ENCODE measurements at regions not wholly inside any gene's neighbourhood (a gene's known extent, or its start where the extent isn't known, plus 50 kb on each side); places are given as distances from the start of the nearest gene placed in this dataset.

DNA sequence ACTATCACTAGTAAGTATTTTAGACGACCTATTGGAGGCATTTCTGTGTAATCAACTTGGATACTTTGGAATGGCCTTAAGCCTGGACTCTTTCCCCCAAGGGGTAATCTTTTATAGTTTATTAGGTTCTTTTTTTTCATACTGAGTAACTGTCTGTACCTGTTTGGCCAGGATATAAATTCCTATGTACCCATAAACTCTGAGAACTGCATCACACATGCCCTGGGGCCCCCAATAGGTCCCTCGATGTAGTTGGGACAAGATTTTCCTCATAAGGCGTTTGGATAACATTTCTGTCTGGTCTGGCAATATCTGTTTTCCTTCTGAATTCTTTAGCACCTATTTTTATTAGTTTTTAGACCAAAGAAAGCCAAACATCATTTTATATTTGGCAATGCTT lies 86.4 kb upstream of the WNT7A start:
- H3K4me3 ChIP-seq (ENCODE audit: low read length) = no peak overlapping the region
- no peak for DNase-seq
- no peaks in the 10 kb centered on the region for H3K27me3 ChIP-seq (ENCODE audit: control insufficient read depth in 2 of 2, insufficient read depth in 2 of 2, low read length in 2 of 2)
- intact Hi-C loops (cut with micrococcal nuclease) = no loop called here
- peaks cover 0 to 8% (median 0%) of the 10 kb centered on the region in 5 donors for H3K36me3 Mint-ChIP-seq
- peaks cover 0 to 6% (median 0%) of the 10 kb centered on the region in 7 donors for H3K4me1 Mint-ChIP-seq
- H3K27ac ChIP-seq (ENCODE audit: low read depth, low read length) = no peak overlapping the region
- H3K9me3 ChIP-seq (ENCODE audit: control insufficient read depth in 2 of 3, low read length in 3 of 3) = no peaks in the 10 kb centered on the region
- no peak overlapping the region for H3K4me3 Mint-ChIP-seq
- H3K27me3 Mint-ChIP-seq = peaks cover 0 to 63% (median 25%) of the 10 kb centered on the region in 5 donors
- ChIA-PET CTCF (no interaction called here), POLR2A (no interaction called here)
- H3K4me1 ChIP-seq (ENCODE audit: control insufficient read depth in 2 of 2, insufficient read depth in 2 of 2, low read length in 2 of 2) = no peaks in the 10 kb centered on the region
- no peaks in the 10 kb centered on the region for H3K36me3 ChIP-seq (ENCODE audit: control insufficient read depth in 2 of 3, insufficient read depth in 3 of 3, low read length in 3 of 3)
- H3K27ac Mint-ChIP-seq = no peak overlapping the region
- peaks cover 0 to 27% (median 9%) of the 10 kb centered on the region in 11 donors for H3K9me3 Mint-ChIP-seq
- no peak for ATAC-seq

DNA sequence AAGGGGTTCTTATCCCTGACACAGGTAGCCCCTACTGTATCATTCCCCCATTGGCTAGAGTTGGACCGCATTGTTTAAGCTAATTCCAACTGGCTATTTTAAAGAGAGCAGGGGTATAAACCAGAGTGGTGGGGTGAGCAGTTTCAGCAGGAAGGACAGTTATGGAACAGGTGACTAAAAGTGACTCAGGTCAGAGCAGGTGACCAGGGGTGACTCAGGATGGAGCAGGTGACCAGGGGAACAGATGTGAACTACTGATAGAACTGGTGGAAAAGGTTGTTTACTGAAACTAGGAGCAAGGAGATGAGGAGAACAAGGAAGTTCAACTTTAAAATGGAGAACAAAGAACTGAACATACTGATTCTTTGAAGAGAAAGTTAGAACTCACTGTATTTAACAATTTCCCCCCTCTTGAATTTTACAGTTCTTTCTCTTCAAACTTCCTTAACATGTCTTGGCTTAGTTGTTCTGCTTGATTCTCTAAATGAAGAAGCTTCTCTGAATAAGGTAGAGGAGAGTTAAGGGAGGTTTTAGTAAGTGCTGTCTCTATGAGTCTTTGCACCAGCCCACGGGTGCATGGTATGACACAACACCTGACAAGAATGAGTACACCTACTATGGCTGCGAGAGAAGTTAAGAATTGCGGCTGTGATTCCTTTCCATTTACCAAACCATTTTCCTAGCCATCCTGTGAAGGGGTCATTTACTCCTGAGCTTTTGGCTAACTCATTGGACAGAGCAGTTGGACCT lies 83.4 kb upstream of the WNT7A start:
- H3K27me3 ChIP-seq (ENCODE audit: control insufficient read depth in 2 of 2, insufficient read depth in 2 of 2, low read length in 2 of 2) = no peaks in the 10 kb centered on the region
- H3K36me3 ChIP-seq (ENCODE audit: control insufficient read depth in 2 of 3, insufficient read depth in 3 of 3, low read length in 3 of 3) = no peaks in the 10 kb centered on the region
- peaks cover 0 to 5% (median 0%) of the 10 kb centered on the region in 5 donors for H3K36me3 Mint-ChIP-seq
- ATAC-seq (no peak), DNase-seq (no peak)
- H3K9me3 Mint-ChIP-seq = peaks cover 0 to 24% (median 8%) of the 10 kb centered on the region in 11 donors
- H3K4me3 Mint-ChIP-seq = no peak overlapping the region
- no peaks in the 10 kb centered on the region for H3K9me3 ChIP-seq (ENCODE audit: control insufficient read depth in 2 of 3, low read length in 3 of 3)
- no peak overlapping the region for H3K4me3 ChIP-seq (ENCODE audit: low read length)
- ChIA-PET POLR2A (no interaction called here), CTCF (no interaction called here)
- no peaks in the 10 kb centered on the region for H3K4me1 ChIP-seq (ENCODE audit: control insufficient read depth in 2 of 2, insufficient read depth in 2 of 2, low read length in 2 of 2)
- peaks cover 0 to 51% (median 35%) of the 10 kb centered on the region in 5 donors for H3K27me3 Mint-ChIP-seq
- intact Hi-C loops (cut with micrococcal nuclease) = no loop called here
- H3K4me1 Mint-ChIP-seq = peaks cover 0 to 6% (median 0%) of the 10 kb centered on the region in 7 donors
- H3K27ac Mint-ChIP-seq = no peak overlapping the region
- H3K27ac ChIP-seq (ENCODE audit: low read depth, low read length) = no peak overlapping the region

DNA sequence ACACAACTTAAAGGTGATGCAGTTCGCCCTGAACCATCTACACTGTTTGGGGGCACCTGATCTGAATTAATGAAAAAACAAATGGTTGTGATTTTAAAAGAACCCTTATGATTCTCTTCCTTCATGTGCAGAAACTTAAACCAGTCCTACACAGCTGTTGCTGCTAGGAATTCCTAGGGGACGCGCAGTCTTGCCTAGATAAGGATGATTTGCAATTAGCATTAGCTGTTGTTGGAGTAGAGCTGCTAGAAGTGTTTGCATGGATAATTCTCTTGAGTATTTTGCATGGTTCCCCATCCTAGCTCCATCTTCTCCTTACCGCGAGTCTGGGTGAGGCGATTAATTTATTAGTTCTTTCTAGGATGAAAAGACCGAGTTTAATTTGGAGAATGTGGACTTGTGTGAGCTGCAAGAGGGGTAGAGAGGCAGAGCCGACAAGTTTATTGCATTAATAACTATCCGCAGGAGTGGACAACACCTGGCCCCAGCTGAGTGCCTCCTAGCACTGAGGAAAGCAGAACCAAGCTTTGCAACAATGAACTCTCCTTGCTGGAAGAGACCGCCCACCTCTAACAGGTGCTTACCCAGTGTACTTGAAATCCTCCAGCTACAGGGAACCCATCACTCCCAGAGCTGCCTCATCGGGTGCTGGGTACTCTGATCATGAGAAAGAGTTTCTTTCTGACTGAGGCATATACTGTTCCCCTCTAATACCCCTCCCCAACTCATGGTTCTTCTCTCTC lies 75.0 kb upstream of the WNT7A start:
- Mint-ChIP-seq H3K4me3 (no peak overlapping the region), H3K9me3 (peaks cover 0 to 12% (median 10%) of the 10 kb centered on the region in 11 donors), H3K27ac (no peak overlapping the region), H3K27me3 (peaks cover 2 to 25% (median 18%) of the 10 kb centered on the region in 5 donors), H3K4me1 (no peaks in the 10 kb centered on the region), H3K36me3 (no peaks in the 10 kb centered on the region)
- DNase-seq = no peak
- H3K27ac ChIP-seq (ENCODE audit: low read depth, low read length) = no peak overlapping the region
- ATAC-seq = no peak
- CTCF ChIA-PET = no interaction called here
- H3K4me3 ChIP-seq (ENCODE audit: low read length) = no peak overlapping the region
- no peaks in the 10 kb centered on the region for H3K27me3 ChIP-seq (ENCODE audit: control insufficient read depth in 2 of 2, insufficient read depth in 2 of 2, low read length in 2 of 2)
- no peaks in the 10 kb centered on the region for H3K4me1 ChIP-seq (ENCODE audit: control insufficient read depth in 2 of 2, insufficient read depth in 2 of 2, low read length in 2 of 2)
- no peaks in the 10 kb centered on the region for H3K9me3 ChIP-seq (ENCODE audit: control insufficient read depth in 2 of 3, low read length in 3 of 3)
- intact Hi-C loops (cut with micrococcal nuclease) = no loop called here
- no peaks in the 10 kb centered on the region for H3K36me3 ChIP-seq (ENCODE audit: control insufficient read depth in 2 of 3, insufficient read depth in 3 of 3, low read length in 3 of 3)
- POLR2A ChIA-PET = no interaction called here

DNA sequence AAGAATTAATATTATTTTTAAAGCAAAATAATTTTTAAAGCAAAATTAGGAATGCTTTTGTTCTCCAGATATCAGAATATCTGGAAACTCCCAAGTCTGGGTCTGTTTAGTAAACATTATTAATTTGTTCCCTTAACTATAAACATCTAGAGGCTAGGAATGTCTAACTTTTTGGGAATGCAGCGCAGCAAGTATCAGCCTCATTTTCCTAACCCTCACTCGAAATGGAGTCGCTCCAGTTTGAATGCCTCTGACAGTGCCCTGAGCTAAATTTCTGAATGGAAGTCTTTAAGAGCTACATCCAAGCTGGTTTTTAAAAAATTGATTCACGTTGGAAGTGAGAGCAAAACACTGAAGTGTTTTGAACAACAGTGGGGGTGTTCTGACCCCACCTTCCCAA lies 74.4 kb upstream of the WNT7A start:
- intact Hi-C loops (cut with micrococcal nuclease) = no loop called here
- Histone ChIP-seq H3K36me3 (ENCODE audit: control insufficient read depth in 2 of 3, insufficient read depth in 3 of 3, low read length in 3 of 3) (no peaks in the 10 kb centered on the region), H3K4me1 (ENCODE audit: control insufficient read depth in 2 of 2, insufficient read depth in 2 of 2, low read length in 2 of 2) (no peaks in the 10 kb centered on the region), H3K27me3 (ENCODE audit: control insufficient read depth in 2 of 2, insufficient read depth in 2 of 2, low read length in 2 of 2) (no peaks in the 10 kb centered on the region), H3K4me3 (ENCODE audit: low read length) (no peak overlapping the region), H3K9me3 (ENCODE audit: control insufficient read depth in 2 of 3, low read length in 3 of 3) (no peaks in the 10 kb centered on the region), H3K27ac (ENCODE audit: low read depth, low read length) (no peak overlapping the region)
- Mint-ChIP-seq H3K4me1 (no peaks in the 10 kb centered on the region), H3K27ac (no peak overlapping the region), H3K36me3 (no peaks in the 10 kb centered on the region), H3K4me3 (no peak overlapping the region), H3K9me3 (peaks cover 0 to 16% (median 7%) of the 10 kb centered on the region in 11 donors), H3K27me3 (peaks cover 2 to 30% (median 14%) of the 10 kb centered on the region in 5 donors)
- DNase-seq = no peak
- POLR2A ChIA-PET = no interaction called here
- CTCF ChIA-PET = no interaction called here
- ATAC-seq = no peak

DNA sequence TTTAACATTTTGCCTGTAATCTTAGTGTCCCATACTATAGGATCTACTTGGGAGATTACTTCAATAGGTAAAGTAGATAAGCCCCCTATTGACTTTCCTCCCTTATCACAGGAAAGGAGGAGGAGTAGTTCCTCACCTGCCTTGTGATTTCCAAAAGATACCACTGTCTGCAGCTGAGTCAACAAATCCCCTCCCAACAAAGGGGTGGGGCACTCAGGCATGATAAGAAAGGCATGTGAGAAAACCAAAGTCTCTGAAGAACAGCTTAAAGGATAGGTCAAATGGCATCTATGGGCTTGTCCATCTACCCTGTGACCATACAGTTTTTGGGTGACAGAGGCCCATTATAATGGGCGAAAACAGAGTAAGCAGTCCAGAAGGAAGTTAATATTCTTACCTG lies 71.3 kb upstream of the WNT7A start:
- intact Hi-C loops (cut with micrococcal nuclease) = no loop called here
- no peak overlapping the region for H3K27ac Mint-ChIP-seq
- DNase-seq (no peak), ATAC-seq (no peak)
- H3K9me3 Mint-ChIP-seq = peaks cover 3 to 30% (median 18%) of the 10 kb centered on the region in 11 donors
- Histone ChIP-seq H3K27me3 (ENCODE audit: control insufficient read depth in 2 of 2, insufficient read depth in 2 of 2, low read length in 2 of 2) (no peaks in the 10 kb centered on the region), H3K9me3 (ENCODE audit: control insufficient read depth in 2 of 3, low read length in 3 of 3) (peaks cover 0 to 7% (median 0%) of the 10 kb centered on the region in 3 experiments), H3K27ac (ENCODE audit: low read depth, low read length) (no peak overlapping the region), H3K36me3 (ENCODE audit: control insufficient read depth in 2 of 3, insufficient read depth in 3 of 3, low read length in 3 of 3) (no peaks in the 10 kb centered on the region), H3K4me1 (ENCODE audit: control insufficient read depth in 2 of 2, insufficient read depth in 2 of 2, low read length in 2 of 2) (no peaks in the 10 kb centered on the region), H3K4me3 (ENCODE audit: low read length) (no peak overlapping the region)
- no peaks in the 10 kb centered on the region for H3K4me1 Mint-ChIP-seq
- CTCF ChIA-PET = interaction anchor here (1.2 kb wide), 1 partner anchor 324 kb away, joined by 3 read pairs; no protein-coding TSS in a partner anchor
- H3K27me3 Mint-ChIP-seq = peaks cover 4 to 45% (median 20%) of the 10 kb centered on the region in 5 donors
- no peak overlapping the region for H3K4me3 Mint-ChIP-seq
- H3K36me3 Mint-ChIP-seq = peaks cover 0 to 16% (median 9%) of the 10 kb centered on the region in 5 donors
- POLR2A ChIA-PET = no interaction called here

DNA sequence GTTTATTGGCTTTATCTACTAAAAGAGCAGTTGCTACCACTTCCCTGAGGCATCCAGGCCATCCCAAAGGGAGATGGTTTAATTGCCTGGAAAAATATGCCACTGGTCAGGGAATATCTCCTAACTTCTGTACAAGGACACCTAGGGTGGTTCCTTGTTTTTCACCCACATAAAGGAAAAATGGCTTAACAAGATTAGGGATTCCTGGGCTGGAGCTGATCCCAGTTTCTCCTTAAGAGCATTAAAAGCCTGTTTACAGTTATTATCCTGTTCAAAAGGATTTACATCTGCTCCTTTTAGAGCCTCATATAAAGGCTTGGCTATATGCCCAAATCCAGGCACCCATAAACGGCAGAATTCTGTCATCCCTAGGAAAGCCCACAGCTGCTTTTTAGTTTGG lies 70.2 kb upstream of the WNT7A start:
- H3K27me3 Mint-ChIP-seq = peaks cover 4 to 54% (median 25%) of the 10 kb centered on the region in 5 donors
- DNase-seq (no peak), ATAC-seq (no peak)
- Histone ChIP-seq H3K9me3 (ENCODE audit: control insufficient read depth in 2 of 3, low read length in 3 of 3) (peaks cover 0 to 9% (median 0%) of the 10 kb centered on the region in 3 experiments), H3K27ac (ENCODE audit: low read depth, low read length) (no peak overlapping the region), H3K4me1 (ENCODE audit: control insufficient read depth in 2 of 2, insufficient read depth in 2 of 2, low read length in 2 of 2) (no peaks in the 10 kb centered on the region), H3K4me3 (ENCODE audit: low read length) (no peak overlapping the region), H3K36me3 (ENCODE audit: control insufficient read depth in 2 of 3, insufficient read depth in 3 of 3, low read length in 3 of 3) (no peaks in the 10 kb centered on the region), H3K27me3 (ENCODE audit: control insufficient read depth in 2 of 2, insufficient read depth in 2 of 2, low read length in 2 of 2) (no peaks in the 10 kb centered on the region)
- H3K9me3 Mint-ChIP-seq = peaks cover 3 to 38% (median 24%) of the 10 kb centered on the region in 11 donors
- no peak overlapping the region for H3K27ac Mint-ChIP-seq
- no peak overlapping the region for H3K4me3 Mint-ChIP-seq
- POLR2A ChIA-PET = no interaction called here
- no peaks in the 10 kb centered on the region for H3K4me1 Mint-ChIP-seq
- peaks cover 0 to 25% (median 9%) of the 10 kb centered on the region in 5 donors for H3K36me3 Mint-ChIP-seq
- CTCF ChIA-PET = interaction anchor here (0.7 kb wide), 1 partner anchor 282 kb away, joined by 3 read pairs; no protein-coding TSS in a partner anchor
- intact Hi-C loops (cut with micrococcal nuclease) = no loop called here
